Adipocyte (in vitro differentiated cells): ENCODE measurements at regions not wholly inside any gene's neighbourhood (a gene's known extent, or its start where the extent isn't known, plus 50 kb on each side); places are given as distances from the start of the nearest gene placed in this dataset.
"Not testable (repeated sequence)": the region's sequence is repeated elsewhere in the genome, so short reads cannot be mapped to it uniquely, and the experiment has no call there.

Source experiments
- DNase-seq: peaks from one replicate; pipeline ENCODE4 v3.0.0-alpha.2; 2015; ENCODE audit warnings: low read depth
- H3K27me3 ChIP-seq: replicated peaks from 2 replicates; pipeline ENCODE4 v1.7.0; 2013; ENCODE audit warnings: mild to moderate bottlenecking, low read length, moderate library complexity; ENCODE audit not compliant: control insufficient read depth, insufficient read depth
- H3K36me3 ChIP-seq: 2 replicates; pipeline ENCODE4 v1.7.0; 2013; ENCODE audit warnings: low read length, mild to moderate bottlenecking, moderate library complexity; ENCODE audit not compliant: control insufficient read depth, insufficient read depth, severe bottlenecking
- H3K4me1 ChIP-seq: 2 replicates; pipeline ENCODE4 v1.7.0; 2013; ENCODE audit warnings: mild to moderate bottlenecking, low read length, moderate library complexity; ENCODE audit not compliant: control insufficient read depth, insufficient read depth
- H3K4me3 ChIP-seq: 2 replicates; pipeline ENCODE4 v1.7.0; 2013; ENCODE audit warnings: mild to moderate bottlenecking, low read length, moderate library complexity
- H3K9ac ChIP-seq: 2 replicates; pipeline ENCODE4 v1.7.0; 2013; ENCODE audit warnings: mild to moderate bottlenecking, low read length, moderate library complexity
- H3K9me3 ChIP-seq: 2 replicates; pipeline ENCODE4 v1.7.0; 2013; ENCODE audit warnings: mild to moderate bottlenecking, low read length, moderate library complexity; ENCODE audit not compliant: control insufficient read depth

DNA sequence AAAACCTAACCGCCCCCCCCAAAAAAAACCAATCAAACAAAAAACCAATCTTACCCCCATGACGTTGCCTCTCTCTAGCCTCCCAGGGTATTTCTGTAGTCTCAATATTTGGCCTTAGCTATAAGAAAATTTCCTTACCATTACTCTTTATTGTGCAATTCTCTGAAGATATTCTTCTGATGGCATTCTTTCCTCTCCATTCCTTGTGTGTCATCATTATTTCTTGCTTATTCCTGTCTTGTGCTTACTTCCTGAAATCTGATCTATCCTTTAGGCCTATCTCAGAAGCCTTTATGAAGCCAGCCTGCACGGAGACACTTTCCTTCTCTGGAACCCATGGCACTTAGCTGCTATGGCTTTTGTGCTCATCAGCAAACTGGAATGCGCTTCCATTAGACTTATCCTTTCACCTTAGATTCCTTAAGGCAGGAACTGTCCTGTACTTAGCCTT, 65.9 kb upstream of the DDR1 start:
- no peak overlapping the region for H3K4me3 ChIP-seq

GRCh38 chr6:30816791-30817739, 67.3 kb upstream of the DDR1 start:
- DNase-seq, result no peak
- no peak overlapping the region for H3K9ac ChIP-seq
- H3K27me3 ChIP-seq, result no peaks in the 10 kb centered on the region
- no peak overlapping the region for H3K4me3 ChIP-seq
- H3K4me1 ChIP-seq, result peaks cover 41% of the 10 kb centered on the region
- H3K36me3 ChIP-seq, result no peaks in the 10 kb centered on the region
- H3K9me3 ChIP-seq, result no peaks in the 10 kb centered on the region

More for the DNA sequence above, 65.9 kb upstream of the DDR1 start:
- DNase-seq, result peak; percentile 87
- H3K27me3 ChIP-seq, result no peaks in the 10 kb centered on the region
- no peaks in the 10 kb centered on the region for H3K9me3 ChIP-seq
- H3K36me3 ChIP-seq, result no peaks in the 10 kb centered on the region
- peak overlapping the region; percentile 38 for H3K9ac ChIP-seq
- H3K4me1 ChIP-seq, result peaks cover 45% of the 10 kb centered on the region

GRCh38 chr6:30816296-30816695, 68.0 kb upstream of the DDR1 start:
- H3K9ac ChIP-seq, DNase-seq, H3K9me3 ChIP-seq, H3K27me3 ChIP-seq, H3K36me3 ChIP-seq, H3K4me3 ChIP-seq: not testable (repeated sequence)
- peaks cover 40% of the 10 kb centered on the region for H3K4me1 ChIP-seq

DNA sequence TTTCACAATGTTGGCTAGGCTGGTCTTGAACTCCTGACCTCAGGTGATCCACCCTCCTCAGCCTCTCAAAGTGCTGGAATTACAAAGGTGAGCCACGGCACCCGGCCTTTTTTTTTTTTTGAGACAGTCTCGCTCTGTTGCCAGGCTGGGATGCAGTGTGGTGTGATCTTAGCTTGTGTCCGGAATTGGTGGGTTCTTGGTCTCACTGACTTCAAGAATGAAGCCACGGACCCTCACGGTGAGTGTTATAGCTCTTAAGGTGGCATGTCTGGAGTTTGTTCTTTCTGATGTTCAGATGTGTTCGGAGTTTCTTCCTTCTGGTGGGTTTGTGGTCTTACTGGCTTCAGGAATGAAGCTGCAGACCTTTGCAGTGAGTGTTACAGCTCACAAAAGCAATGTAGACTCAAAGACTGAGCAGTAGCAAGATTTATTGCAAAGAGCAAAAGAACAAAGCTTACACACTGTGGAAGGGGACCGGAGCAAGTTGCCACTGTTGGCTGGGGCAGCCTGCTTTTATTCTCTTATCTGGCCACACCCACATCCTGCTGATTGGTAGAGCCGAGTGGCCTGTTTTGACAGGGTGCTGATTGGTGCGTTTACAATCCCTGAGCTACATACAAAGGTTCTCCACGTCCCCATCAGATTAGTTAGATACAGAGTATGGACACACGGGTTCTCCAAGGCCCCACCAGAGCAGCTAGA, 69.1 kb upstream of the DDR1 start:
- not testable (repeated sequence) for H3K9ac ChIP-seq, H3K4me3 ChIP-seq, DNase-seq, H3K9me3 ChIP-seq, H3K36me3 ChIP-seq, H3K27me3 ChIP-seq
- H3K4me1 ChIP-seq, result peaks cover 36% of the 10 kb centered on the region

- Histone ChIP-seq H3K4me1 (peaks cover 28% of the 10 kb centered on the region), H3K9me3 (no peaks in the 10 kb centered on the region), H3K36me3 (no peaks in the 10 kb centered on the region), H3K9ac (peak overlapping the region; percentile 32), H3K4me3 (no peak overlapping the region), H3K27me3 (no peaks in the 10 kb centered on the region)
- peak; percentile 67 for DNase-seq
These were observed 69.9 kb upstream of the DDR1 start for GRCh38 chr6:30814146-30815040.

- Histone ChIP-seq H3K9ac (no peak overlapping the region), H3K4me3 (no peak overlapping the region), H3K4me1 (peaks cover 24% of the 10 kb centered on the region), H3K36me3 (no peaks in the 10 kb centered on the region), H3K27me3 (no peaks in the 10 kb centered on the region), H3K9me3 (no peaks in the 10 kb centered on the region)
- no peak for DNase-seq
These were observed 69.3 kb upstream of the IER3 start for GRCh38 chr6:30813631-30814145.

DNA sequence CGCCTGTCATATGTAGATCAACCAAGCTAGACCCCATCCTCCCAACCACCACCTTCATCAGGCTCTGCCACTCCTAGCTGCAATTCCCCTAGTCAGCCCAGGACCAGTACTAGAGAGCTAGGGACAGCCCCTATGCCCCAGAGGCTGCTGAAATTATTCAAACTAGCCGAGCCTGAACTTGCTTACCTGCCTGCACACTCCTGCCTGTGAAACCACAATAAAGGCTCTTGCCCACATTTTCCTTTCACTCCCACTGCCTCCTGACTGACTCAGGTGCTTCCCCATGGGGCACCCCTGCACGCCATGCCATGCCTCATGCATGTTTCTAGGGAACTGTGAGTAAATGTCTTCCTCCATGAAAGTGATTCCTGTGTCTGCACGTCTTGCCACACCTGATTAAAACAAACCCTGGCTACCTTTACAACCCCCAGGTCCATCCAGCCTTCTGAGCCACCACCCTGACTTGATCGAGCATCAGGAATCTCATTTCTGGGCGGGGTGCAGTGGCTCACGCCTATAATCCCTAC, 66.5 kb upstream of the IER3 start:
- Histone ChIP-seq H3K9ac (no peak overlapping the region), H3K4me3 (no peak overlapping the region), H3K9me3 (no peaks in the 10 kb centered on the region), H3K27me3 (no peaks in the 10 kb centered on the region), H3K36me3 (no peaks in the 10 kb centered on the region), H3K4me1 (peaks cover 14% of the 10 kb centered on the region)
- no peak for DNase-seq

DNA sequence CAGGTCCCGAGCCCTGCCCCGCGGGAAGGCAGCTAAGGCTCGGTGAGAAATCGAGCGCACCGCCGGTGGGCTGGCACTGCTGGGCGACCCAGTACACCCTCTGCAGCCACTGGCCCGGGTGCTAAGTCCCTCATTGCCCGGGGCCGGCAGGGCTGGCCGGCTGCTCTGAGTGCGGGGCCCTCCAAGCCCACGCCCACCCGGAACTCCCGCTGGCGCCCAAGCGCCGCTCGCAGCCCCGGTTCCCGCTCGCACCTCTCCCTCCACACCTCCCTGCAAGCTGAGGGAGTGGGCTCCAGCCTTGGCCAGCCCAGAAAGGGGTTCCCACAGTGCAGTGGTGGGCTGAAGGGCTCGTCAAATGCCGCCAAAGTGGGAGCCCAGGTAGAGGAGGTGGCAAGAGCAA, 63.2 kb upstream of the IER3 start:
- H3K4me1 ChIP-seq, DNase-seq, H3K9me3 ChIP-seq, H3K36me3 ChIP-seq, H3K27me3 ChIP-seq, H3K4me3 ChIP-seq, H3K9ac ChIP-seq: not testable (repeated sequence)

DNA sequence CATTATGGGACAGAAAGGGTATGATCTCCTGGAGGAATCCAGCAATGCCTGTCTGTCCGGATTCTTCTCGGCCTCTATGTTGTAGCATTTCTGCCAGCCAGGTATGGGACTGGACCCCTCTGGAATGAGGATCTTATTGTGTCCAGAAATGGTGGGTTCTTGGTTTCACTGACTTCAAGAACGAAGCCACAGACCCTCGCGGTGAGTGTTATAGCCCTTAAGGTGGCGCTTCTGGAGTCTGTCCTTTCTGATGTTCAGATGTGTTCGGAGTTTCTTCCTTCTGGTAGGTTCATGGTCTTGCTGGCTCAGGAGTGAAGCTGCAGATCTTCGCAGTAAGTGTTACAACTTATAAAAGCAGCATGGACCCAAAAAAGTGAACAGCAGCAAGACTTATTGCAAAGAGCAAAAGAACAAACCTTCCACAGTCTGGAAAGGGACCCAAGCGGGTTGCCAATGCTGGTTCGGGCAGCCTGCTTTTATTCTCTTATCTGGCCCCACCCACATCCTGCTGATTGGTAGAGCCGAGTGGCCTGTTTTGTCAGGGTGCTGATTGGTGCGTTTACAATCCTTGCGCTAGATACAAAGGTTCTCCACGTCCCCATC, 62.3 kb upstream of the IER3 start:
- H3K9me3 ChIP-seq, result no peaks in the 10 kb centered on the region
- H3K4me1 ChIP-seq, result no peaks in the 10 kb centered on the region
- no peak for DNase-seq
- H3K4me3 ChIP-seq, result no peak overlapping the region
- no peaks in the 10 kb centered on the region for H3K27me3 ChIP-seq
- no peaks in the 10 kb centered on the region for H3K36me3 ChIP-seq
- no peak overlapping the region for H3K9ac ChIP-seq

DNA sequence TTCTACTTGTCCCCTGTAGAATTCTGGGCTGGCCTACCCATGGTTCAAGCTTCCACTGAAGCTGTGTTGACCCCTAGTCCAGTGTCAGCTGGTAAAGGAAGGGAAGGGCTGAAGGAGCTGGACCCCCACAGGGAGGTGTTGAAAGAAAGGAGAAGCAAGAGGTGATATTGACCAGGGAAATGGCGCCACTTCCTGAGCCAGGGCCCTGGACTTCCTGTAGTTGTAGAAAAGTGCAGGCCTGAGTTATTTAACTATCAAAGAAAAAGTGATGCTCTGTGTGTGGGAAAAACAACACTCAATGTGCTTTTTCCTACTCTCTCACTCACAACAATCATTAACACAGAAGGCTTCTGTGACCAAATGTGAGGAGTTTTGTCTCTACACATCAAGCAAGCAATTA, 60.0 kb upstream of the IER3 start:
- H3K9me3 ChIP-seq, result no peaks in the 10 kb centered on the region

More for the DNA sequence above, 60.0 kb upstream of the IER3 start:
- Histone ChIP-seq H3K36me3 (no peaks in the 10 kb centered on the region), H3K4me3 (no peak overlapping the region), H3K4me1 (peaks cover 5% of the 10 kb centered on the region), H3K27me3 (no peaks in the 10 kb centered on the region), H3K9ac (no peak overlapping the region)
- DNase-seq, result no peak
